Cardiac muscle cell (in vitro differentiated cells and primary cell): ENCODE measurements at regions not wholly inside any gene's neighbourhood (a gene's known extent, or its start where the extent isn't known, plus 50 kb on each side); places are given as distances from the start of the nearest gene placed in this dataset.

ENCODE experiments used
- DNase-seq, 2 donors: peaks; one replicate each; pipeline versions ENCODE4 v3.0.0 to v3.0.0-alpha.2; 2010 to 2017; ENCODE audit warnings: low read depth in 1 of 2, low spot score in 1 of 2
- H3K27ac ChIP-seq: fragments of 200-600 bp; sonication (generic); 2 replicates; pipeline ENCODE4 v1.5.1; 2016
- H3K27me3 ChIP-seq: fragments of 200-600 bp; sonication (generic); 2 replicates; pipeline ENCODE4 v1.6.0; 2016; ENCODE audit warnings: control low read depth
- H3K36me3 ChIP-seq: fragments of 200-600 bp; sonication (generic); 2 replicates; pipeline ENCODE4 v1.5.1; 2016; ENCODE audit warnings: control low read depth
- H3K4me1 ChIP-seq: fragments of 200-600 bp; sonication (generic); 2 replicates; pipeline ENCODE4 v1.8.1; 2017; ENCODE audit warnings: low read depth, mild to moderate bottlenecking, mixed run types
- H3K4me3 ChIP-seq: fragments of 200-600 bp; sonication (generic); 2 replicates; pipeline ENCODE4 v1.5.1; 2016; ENCODE audit warnings: mild to moderate bottlenecking
- H3K9me3 ChIP-seq: fragments of 200-600 bp; sonication (generic); 2 replicates; pipeline ENCODE4 v1.5.1; 2017; ENCODE audit warnings: low read depth, mild to moderate bottlenecking, control low read depth
- TF ChIP-seq, protein P1 (sequence below): IDR thresholded peaks from 2 replicates; pipeline ENCODE4 v1.5.1; 2012; ENCODE audit warnings: low read depth, mild to moderate bottlenecking, low read length

DNA sequence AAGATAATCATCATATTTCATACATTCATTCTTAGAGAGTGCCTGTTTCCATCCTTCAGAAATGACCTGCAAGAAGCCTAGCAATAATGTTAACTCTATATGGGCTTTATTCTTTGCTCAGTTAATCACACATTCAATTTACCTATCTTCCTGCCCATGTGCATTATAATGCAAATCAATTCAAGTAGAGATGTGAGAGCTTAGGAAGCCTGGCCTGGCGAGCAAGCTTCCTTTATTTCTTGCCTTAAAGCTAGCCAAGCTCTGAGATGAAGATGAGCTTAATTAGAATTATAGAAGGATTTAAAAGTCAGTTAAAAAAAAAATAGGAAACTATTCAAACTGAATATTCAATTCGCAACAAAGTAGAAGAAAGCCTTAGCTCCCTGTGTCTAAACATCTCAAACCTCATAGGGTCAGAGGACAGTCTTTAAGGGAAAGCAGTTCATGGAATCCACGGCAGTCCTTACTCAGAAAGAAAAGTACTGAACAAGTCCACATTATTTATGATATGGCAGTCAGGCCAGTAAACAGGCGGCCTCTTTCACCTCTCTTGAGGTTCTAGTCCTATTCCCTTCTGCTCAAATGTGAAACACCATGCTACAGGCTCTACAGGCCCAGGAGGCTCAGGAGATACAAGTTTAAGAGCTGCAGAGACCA is 214.1 kb downstream of the TFEC start:
- Histone ChIP-seq H3K36me3 (no peaks in the 10 kb centered on the region), H3K4me3 (no peak overlapping the region), H3K27ac (no peak overlapping the region), H3K27me3 (no peaks in the 10 kb centered on the region), H3K4me1 (no peaks in the 10 kb centered on the region), H3K9me3 (no peaks in the 10 kb centered on the region)
- DNase-seq = no peak
- TF ChIP-seq, protein P1, sequence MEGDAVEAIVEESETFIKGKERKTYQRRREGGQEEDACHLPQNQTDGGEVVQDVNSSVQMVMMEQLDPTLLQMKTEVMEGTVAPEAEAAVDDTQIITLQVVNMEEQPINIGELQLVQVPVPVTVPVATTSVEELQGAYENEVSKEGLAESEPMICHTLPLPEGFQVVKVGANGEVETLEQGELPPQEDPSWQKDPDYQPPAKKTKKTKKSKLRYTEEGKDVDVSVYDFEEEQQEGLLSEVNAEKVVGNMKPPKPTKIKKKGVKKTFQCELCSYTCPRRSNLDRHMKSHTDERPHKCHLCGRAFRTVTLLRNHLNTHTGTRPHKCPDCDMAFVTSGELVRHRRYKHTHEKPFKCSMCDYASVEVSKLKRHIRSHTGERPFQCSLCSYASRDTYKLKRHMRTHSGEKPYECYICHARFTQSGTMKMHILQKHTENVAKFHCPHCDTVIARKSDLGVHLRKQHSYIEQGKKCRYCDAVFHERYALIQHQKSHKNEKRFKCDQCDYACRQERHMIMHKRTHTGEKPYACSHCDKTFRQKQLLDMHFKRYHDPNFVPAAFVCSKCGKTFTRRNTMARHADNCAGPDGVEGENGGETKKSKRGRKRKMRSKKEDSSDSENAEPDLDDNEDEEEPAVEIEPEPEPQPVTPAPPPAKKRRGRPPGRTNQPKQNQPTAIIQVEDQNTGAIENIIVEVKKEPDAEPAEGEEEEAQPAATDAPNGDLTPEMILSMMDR = no peak

DNA sequence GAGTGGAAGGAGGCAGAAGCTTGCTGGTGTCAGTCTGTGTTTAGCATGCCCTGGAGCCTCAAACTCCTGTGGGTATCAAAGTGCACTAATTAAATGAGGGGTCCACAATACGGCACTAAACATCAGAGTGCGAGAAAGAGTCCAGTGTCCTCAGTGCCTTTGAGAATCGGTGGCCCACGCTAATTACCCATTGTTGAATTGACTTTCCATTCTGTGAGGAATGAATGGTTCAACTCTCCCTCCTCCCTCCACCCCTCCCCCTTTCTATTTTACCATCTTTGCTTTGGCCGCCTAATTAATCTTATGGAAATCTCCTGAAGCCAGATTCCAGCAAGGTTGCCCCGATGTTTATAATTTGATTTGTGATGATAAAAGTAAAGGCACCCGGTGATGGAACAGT is 217.8 kb downstream of the TFEC start:
- no peak overlapping the region for H3K27ac ChIP-seq
- H3K4me1 ChIP-seq = no peaks in the 10 kb centered on the region
- no peak for DNase-seq

DNA sequence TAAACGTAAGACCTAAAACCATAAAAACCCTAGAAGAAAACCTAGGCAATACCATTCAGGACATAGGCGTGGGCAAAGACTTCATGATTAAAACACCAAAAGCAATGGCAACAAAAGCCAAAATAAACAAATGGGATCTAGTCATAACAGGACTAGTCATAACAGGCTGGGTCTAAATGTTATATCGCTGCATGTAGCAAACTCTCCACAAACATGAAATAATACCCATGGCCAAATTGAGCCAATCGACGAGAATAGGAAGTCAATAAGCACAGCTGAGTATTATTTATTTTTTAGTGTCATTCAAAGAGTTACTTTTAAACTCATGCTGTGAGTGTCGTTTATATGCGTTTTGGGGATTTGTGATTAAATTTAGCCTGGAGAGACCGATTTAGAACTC is 225.1 kb downstream of the TFEC start:
- Histone ChIP-seq H3K4me3 (no peak overlapping the region), H3K36me3 (no peaks in the 10 kb centered on the region), H3K27me3 (no peaks in the 10 kb centered on the region), H3K9me3 (no peaks in the 10 kb centered on the region), H3K27ac (no peak overlapping the region), H3K4me1 (no peaks in the 10 kb centered on the region)
- DNase-seq = no peak
- TF ChIP-seq, protein P1 = no peak

More for the DNA sequence above, 217.8 kb downstream of the TFEC start:
- TF ChIP-seq, protein P1 = no peak
- Histone ChIP-seq H3K36me3 (no peaks in the 10 kb centered on the region), H3K4me3 (no peak overlapping the region), H3K9me3 (no peaks in the 10 kb centered on the region), H3K27me3 (no peaks in the 10 kb centered on the region)

DNA sequence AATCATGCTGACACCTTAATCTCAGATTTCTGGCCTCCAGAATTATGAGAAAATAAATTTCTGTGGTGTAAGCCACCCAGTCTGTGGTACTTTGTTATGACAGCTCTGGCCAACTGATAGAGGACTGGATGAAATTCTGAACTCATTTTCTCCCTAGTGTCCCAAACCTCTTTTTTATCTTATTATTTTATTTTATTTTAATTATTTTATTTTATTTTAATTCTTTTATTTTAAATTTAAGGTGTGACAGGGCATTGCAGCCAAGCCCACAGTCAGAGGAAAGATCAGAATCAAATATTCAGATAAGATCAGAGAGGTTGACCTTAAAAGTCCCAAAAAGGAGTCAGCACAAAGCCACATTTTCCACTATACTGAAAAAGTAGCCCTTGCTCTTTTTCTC is 228.1 kb downstream of the TFEC start:
- H3K4me1 ChIP-seq = no peaks in the 10 kb centered on the region
- no peaks in the 10 kb centered on the region for H3K27me3 ChIP-seq
- TF ChIP-seq, protein P1 = no peak
- no peaks in the 10 kb centered on the region for H3K36me3 ChIP-seq
- no peak for DNase-seq
- no peak overlapping the region for H3K27ac ChIP-seq
- H3K9me3 ChIP-seq = no peaks in the 10 kb centered on the region
- no peak overlapping the region for H3K4me3 ChIP-seq

DNA sequence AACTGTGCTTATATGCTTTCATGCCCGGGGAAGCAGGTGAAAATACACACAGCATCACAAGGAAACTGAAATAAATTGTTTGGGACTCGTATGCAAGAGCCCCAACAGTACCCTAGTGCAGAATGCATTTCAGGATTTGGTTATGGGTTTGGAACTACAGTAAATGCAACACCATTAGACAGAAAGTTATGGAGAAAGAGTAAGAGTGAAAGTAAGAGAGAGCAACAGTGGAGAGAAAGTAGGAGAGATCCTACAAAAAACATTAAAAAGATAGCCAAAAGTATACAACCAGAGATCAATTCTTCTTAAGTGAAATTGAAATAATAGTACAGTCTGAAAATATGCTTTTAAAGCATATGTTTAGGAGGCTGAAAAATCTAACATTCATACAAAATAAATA is 231.1 kb downstream of the TFEC start:
- TF ChIP-seq, protein P1 = no peak
- Histone ChIP-seq H3K36me3 (no peaks in the 10 kb centered on the region), H3K4me1 (no peaks in the 10 kb centered on the region), H3K4me3 (no peak overlapping the region), H3K27me3 (no peaks in the 10 kb centered on the region), H3K27ac (no peak overlapping the region), H3K9me3 (no peaks in the 10 kb centered on the region)
- no peak for DNase-seq
